Aorta (tissue), 5 donors: ENCODE measurements at regions not wholly inside any gene's neighbourhood (a gene's known extent, or its start where the extent isn't known, plus 50 kb on each side); places are given as distances from the start of the nearest gene placed in this dataset.

Experiments
- ATAC-seq: fragments of 200-7000 bp; cut with Tn5 transposase; one replicate; pipeline ENCODE4 v1.9.1; 2022; ENCODE audit warnings: moderate library complexity; ENCODE audit not compliant: low FRiP score
- DNase-seq, 2 donors: peaks; one replicate each; pipeline ENCODE4 v3.0.0-alpha.2; 2020
- H3K27ac ChIP-seq, 2 donors: one replicate each; pipeline ENCODE4 v1.5.1; 2013; ENCODE audit warnings: low read length in 2 of 2, mild to moderate bottlenecking in 2 of 2, moderate library complexity in 2 of 2, control low read depth in 1 of 2, inconsistent platforms in 1 of 2, low read depth in 1 of 2
- H3K27me3 ChIP-seq, 2 donors: one replicate each; pipeline ENCODE4 v1.6.1; 2013; ENCODE audit warnings: control low read depth in 1 of 2, low read length in 1 of 2, mild to moderate bottlenecking in 1 of 2, moderate library complexity in 1 of 2; ENCODE audit not compliant: insufficient read depth in 2 of 2, control insufficient read depth in 1 of 2
- H3K36me3 ChIP-seq, 2 donors: one replicate each; pipeline ENCODE4 v1.6.1; 2013; ENCODE audit warnings: control low read depth in 1 of 2, low read length in 1 of 2, mild to moderate bottlenecking in 1 of 2; ENCODE audit not compliant: insufficient read depth in 2 of 2, control insufficient read depth in 1 of 2
- H3K4me1 ChIP-seq, 2 donors: one replicate each; pipeline ENCODE4 v1.6.1; 2013; ENCODE audit warnings: low read length in 2 of 2, control low read depth in 1 of 2, mild to moderate bottlenecking in 1 of 2, moderate library complexity in 1 of 2; ENCODE audit not compliant: insufficient read depth in 2 of 2, control insufficient read depth in 1 of 2
- H3K4me3 ChIP-seq, 2 donors: one replicate each; pipeline ENCODE4 v1.5.1; 2013; ENCODE audit warnings: low read length in 2 of 2, control low read depth in 1 of 2, mild to moderate bottlenecking in 1 of 2
- H3K9me3 ChIP-seq: one replicate; pipeline ENCODE4 v1.6.1; 2013; ENCODE audit warnings: mild to moderate bottlenecking, low read length; ENCODE audit not compliant: control insufficient read depth
- WGBS, 2 donors: extraction: QIAGEN DNeasy Blood & Tissue Kit; methylation state at CpG; one replicate each; pipeline ENCODE4 v1.1.7; 2013; 5-methylcytosine and 5-hydroxymethylcytosine counted together
- intact Hi-C, 2 donors: fragments of 100-400 bp; cut with DNase I; formaldehyde crosslinking; loops; one replicate each; pipeline versions ENCODE4 v1.14.2 to v1.15.0; 2022
- donor health status: healthy with polysubstance abuse.
- donor health status: Bipolar disorder and iron deficiency.
- donor health status: DM: no; HTN: no; CAD: no.
- donor health status: DM: no; HTN: no; CAD: no.
- donor health status: DM: yes; HTN: yes; CAD: no.

DNA sequence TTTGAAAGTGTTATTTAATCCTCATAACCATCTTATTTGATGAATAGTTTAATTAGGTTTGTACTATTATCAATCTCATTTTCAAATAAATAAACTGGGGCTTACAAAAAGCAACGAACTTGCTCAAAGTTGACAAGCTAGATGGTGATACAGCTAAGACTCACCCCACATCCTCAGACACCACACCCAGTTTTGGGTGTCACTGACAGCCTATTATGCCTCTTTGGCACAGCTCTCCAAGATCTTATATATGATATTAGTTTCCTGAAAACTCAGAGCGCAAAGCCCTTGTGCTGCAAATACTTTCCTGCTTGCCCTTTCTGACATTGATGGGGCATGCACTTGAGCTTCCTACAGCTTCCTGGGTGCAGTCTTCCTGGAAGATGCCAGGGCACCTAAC lies 223.4 kb upstream of the GADL1 start:
- intact Hi-C loops = no loop called here
- Histone ChIP-seq H3K4me1 (no peaks in the 10 kb centered on the region), H3K36me3 (no peaks in the 10 kb centered on the region), H3K27ac (no peak overlapping the region), H3K9me3 (no peaks in the 10 kb centered on the region), H3K27me3 (no peaks in the 10 kb centered on the region), H3K4me3 (no peak overlapping the region)
- DNase-seq (no peak), ATAC-seq (no peak)
- 91 to 96% methylated on average over 2 of the region's 2 CpGs for WGBS, 2 donors

- DNase-seq = no peak
- ATAC-seq = no peak
- 68 to 81% methylated on average over 1 of the region's 1 CpG for WGBS, 2 donors
- Histone ChIP-seq H3K27ac (no peak overlapping the region), H3K4me1 (no peaks in the 10 kb centered on the region), H3K36me3 (no peaks in the 10 kb centered on the region), H3K4me3 (no peak overlapping the region), H3K9me3 (no peaks in the 10 kb centered on the region), H3K27me3 (no peaks in the 10 kb centered on the region)
- intact Hi-C loops = no loop called here
Measured at GRCh38 chr3:31124373-31124772, 229.9 kb upstream of the GADL1 start.

GRCh38 chr3:31125413-31126020 lies 231.1 kb upstream of the GADL1 start:
- no peak for DNase-seq
- 96 to 99% methylated on average over 4 of the region's 4 CpGs for WGBS, 2 donors
- Histone ChIP-seq H3K36me3 (no peaks in the 10 kb centered on the region), H3K9me3 (no peaks in the 10 kb centered on the region), H3K4me1 (no peaks in the 10 kb centered on the region), H3K27me3 (no peaks in the 10 kb centered on the region), H3K4me3 (no peak overlapping the region), H3K27ac (no peak overlapping the region)
- intact Hi-C loops = no loop called here
- no peak for ATAC-seq

GRCh38 chr3:31129241-31129640 lies 234.8 kb upstream of the GADL1 start:
- no peak overlapping the region for H3K4me3 ChIP-seq
- WGBS, 2 donors = 97 to 100% methylated on average over 2 of the region's 2 CpGs
- no peaks in the 10 kb centered on the region for H3K9me3 ChIP-seq
- no peaks in the 10 kb centered on the region for H3K27me3 ChIP-seq
- DNase-seq (no peak), ATAC-seq (no peak)
- H3K27ac ChIP-seq = no peak overlapping the region
- H3K4me1 ChIP-seq = no peaks in the 10 kb centered on the region
- H3K36me3 ChIP-seq = no peaks in the 10 kb centered on the region
- intact Hi-C loops = no loop called here

DNA sequence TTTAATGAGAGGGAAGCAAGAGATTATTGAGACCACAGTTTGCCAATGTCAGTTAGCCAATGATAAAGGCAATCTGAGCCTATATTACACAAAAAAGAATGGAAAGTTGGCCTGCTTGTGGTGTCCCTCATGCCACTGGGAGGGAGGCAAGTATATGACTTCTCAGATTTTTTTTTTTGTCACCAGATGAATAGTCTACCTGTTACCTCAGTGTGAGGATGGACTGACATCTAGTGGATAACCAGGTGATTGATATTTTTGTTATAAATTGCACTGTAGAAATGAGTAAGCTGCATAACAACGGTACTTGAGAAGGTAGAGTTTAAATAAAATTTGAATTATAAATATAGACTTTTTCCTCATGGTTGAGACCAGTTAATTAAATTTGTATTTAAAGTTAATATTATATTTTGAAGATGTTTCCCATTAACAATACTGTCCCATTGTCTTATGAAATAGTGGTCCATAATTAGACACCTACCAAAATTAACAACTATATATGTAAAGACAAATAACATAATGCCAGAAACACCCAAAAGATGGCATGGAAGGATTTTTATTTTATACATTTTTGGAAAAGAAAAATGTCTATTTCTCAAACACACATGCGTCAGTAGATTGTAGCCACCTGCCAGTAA lies 237.8 kb upstream of the GADL1 start:
- ATAC-seq (no peak), DNase-seq (no peak)
- Histone ChIP-seq H3K27me3 (no peaks in the 10 kb centered on the region), H3K9me3 (no peaks in the 10 kb centered on the region), H3K4me1 (no peaks in the 10 kb centered on the region), H3K36me3 (no peaks in the 10 kb centered on the region), H3K27ac (no peak overlapping the region), H3K4me3 (no peak overlapping the region)
- intact Hi-C loops = loop anchor here in 1 of 2 donors (10.0 kb wide), 1 partner anchor 357 kb away; no protein-coding TSS in a partner anchor
- 85 to 89% methylated on average over 2 of the region's 2 CpGs for WGBS, 2 donors

DNA sequence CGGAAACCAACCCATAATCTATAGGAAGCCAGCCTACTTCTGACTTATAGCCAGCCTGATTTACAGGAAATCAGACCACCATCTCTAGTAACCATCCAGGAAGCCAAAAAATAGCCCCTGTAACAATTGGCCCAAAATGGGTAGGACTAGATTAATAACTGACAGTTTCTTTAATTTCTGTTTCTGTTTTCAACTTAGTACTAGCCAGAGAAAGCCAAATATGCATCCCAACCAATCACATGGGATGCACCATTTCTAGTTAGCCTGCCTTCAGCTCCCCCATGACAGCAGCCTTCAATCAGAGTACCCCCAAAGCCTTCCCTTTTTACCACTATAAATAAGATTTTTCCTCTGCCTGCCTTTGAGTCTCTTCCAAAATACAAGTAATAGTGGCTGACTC lies 239.1 kb upstream of the GADL1 start:
- Histone ChIP-seq H3K4me3 (no peak overlapping the region), H3K9me3 (no peaks in the 10 kb centered on the region), H3K4me1 (no peaks in the 10 kb centered on the region), H3K27me3 (no peaks in the 10 kb centered on the region), H3K27ac (no peak overlapping the region), H3K36me3 (no peaks in the 10 kb centered on the region)
- DNase-seq (no peak), ATAC-seq (no peak)
- 98 to 100% methylated on average over 1 of the region's 1 CpG for WGBS, 2 donors
- intact Hi-C loops = loop anchor here in 1 of 2 donors (10.0 kb wide), 1 partner anchor 359 kb away; no protein-coding TSS in a partner anchor

DNA sequence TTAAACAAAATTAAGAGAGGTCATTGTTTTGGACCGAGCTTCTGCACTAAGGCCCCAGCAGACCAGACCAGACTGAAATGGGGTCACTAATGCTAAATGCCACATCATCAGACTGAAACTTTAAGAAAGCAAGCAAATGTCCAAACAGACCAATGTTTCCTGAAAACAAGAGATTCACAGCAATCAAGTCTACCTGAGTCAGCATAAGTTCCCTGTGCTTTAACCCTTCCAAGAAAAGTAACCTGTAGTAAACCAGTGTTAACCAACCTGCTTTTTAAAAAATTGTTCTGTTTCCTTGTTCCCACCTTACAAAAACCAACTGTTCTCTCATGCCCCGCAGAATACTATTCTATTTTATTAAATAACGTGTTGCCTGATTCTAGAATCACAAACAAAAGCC lies 241.1 kb upstream of the GADL1 start:
- Histone ChIP-seq H3K4me1 (no peaks in the 10 kb centered on the region), H3K4me3 (no peak overlapping the region), H3K36me3 (no peaks in the 10 kb centered on the region), H3K9me3 (no peaks in the 10 kb centered on the region), H3K27me3 (no peaks in the 10 kb centered on the region), H3K27ac (no peak overlapping the region)
- ATAC-seq (no peak), DNase-seq (no peak)
- intact Hi-C loops = loop anchor here in 1 of 2 donors (10.0 kb wide), 1 partner anchor 361 kb away; no protein-coding TSS in a partner anchor
- WGBS, 2 donors = 81 to 83% methylated on average over 3 of the region's 3 CpGs

GRCh38 chr3:31137718-31138465 lies 243.4 kb upstream of the GADL1 start:
- no peak overlapping the region for H3K27ac ChIP-seq
- DNase-seq = no peak
- no peaks in the 10 kb centered on the region for H3K36me3 ChIP-seq
- intact Hi-C loops = loop anchor here in 1 of 2 donors (10.0 kb wide), 1 partner anchor 363 kb away; no protein-coding TSS in a partner anchor
- no peaks in the 10 kb centered on the region for H3K4me1 ChIP-seq
- ATAC-seq = no peak
- WGBS, 2 donors = 96 to 98% methylated on average over 4 of the region's 4 CpGs
- H3K4me3 ChIP-seq = no peak overlapping the region
- no peaks in the 10 kb centered on the region for H3K27me3 ChIP-seq
- no peaks in the 10 kb centered on the region for H3K9me3 ChIP-seq

- no peaks in the 10 kb centered on the region for H3K9me3 ChIP-seq
- no peaks in the 10 kb centered on the region for H3K36me3 ChIP-seq
- no peaks in the 10 kb centered on the region for H3K27me3 ChIP-seq
- intact Hi-C loops = no loop called here
- no peak for DNase-seq
- H3K4me3 ChIP-seq = no peak overlapping the region
- ATAC-seq = no peak
- no peaks in the 10 kb centered on the region for H3K4me1 ChIP-seq
- no peak overlapping the region for H3K27ac ChIP-seq
Measured at GRCh38 chr3:31140470-31140869, 246.0 kb upstream of the GADL1 start.
